Prostate gland (tissue), 2 donors: ENCODE measurements at regions not wholly inside any gene's neighbourhood (a gene's known extent, or its start where the extent isn't known, plus 50 kb on each side); places are given as distances from the start of the nearest gene placed in this dataset.

Source experiments
- DNase-seq: peaks from one replicate; pipeline ENCODE4 v3.0.0-alpha.2; 2019; ENCODE audit warnings: low spot score
- H3K27ac ChIP-seq, 2 donors: fragments of 200-600 bp; sonication (generic); 2 replicates each; pipeline ENCODE4 v1.5.1; 2017 to 2019
- H3K27me3 ChIP-seq: fragments of 200-600 bp; sonication (generic); replicated peaks from 2 replicates; pipeline ENCODE4 v1.5.1; 2019; ENCODE audit not compliant: insufficient read depth
- H3K36me3 ChIP-seq, 2 donors: fragments of 200-600 bp; sonication (generic); 1 replicate in 1 of 2; 2 replicates in 1 of 2; pipeline versions ENCODE4 v1.5.1 to v1.8.1; 2017 to 2019
- H3K4me1 ChIP-seq: fragments of 200-600 bp; sonication (generic); replicated peaks from 2 replicates; pipeline ENCODE4 v1.5.1; 2019
- H3K4me3 ChIP-seq, 2 donors: fragments of 200-600 bp; sonication (generic); 2 replicates each; pipeline ENCODE4 v1.5.1; 2017 to 2019
- H3K9me3 ChIP-seq: fragments of 200-600 bp; sonication (generic); 2 replicates; pipeline ENCODE4 v1.5.1; 2017
- CTCF ChIP-seq, 4 experiments: fragments of 200-600 bp in 2 of 4; fragments of 450-650 bp in 2 of 4; sonication (generic) in 2 of 4; IDR thresholded peaks; 1 replicate in 3 of 4; 2 replicates in 1 of 4; pipeline ENCODE4 v1.5.1; 2016 to 2019; ENCODE audit warnings: antibody characterized with exemption in 4 of 4, mild to moderate bottlenecking in 2 of 4, moderate library complexity in 2 of 4
- POLR2A ChIP-seq: fragments of 450-650 bp; IDR thresholded peaks from one replicate; pipeline ENCODE4 v1.6.1; 2016; ENCODE audit warnings: antibody characterized with exemption, mild to moderate bottlenecking
- POLR2AphosphoS5 ChIP-seq: sonication (generic); formaldehyde crosslinking; IDR thresholded peaks from one replicate; pipeline ENCODE4 v1.6.1; 2017; ENCODE audit warnings: antibody characterized with exemption
- WGBS: methylation state at CpG from one replicate; pipeline ENCODE4 v1.1.5; 2018; 5-methylcytosine and 5-hydroxymethylcytosine counted together
- intact Hi-C: fragments of 100-400 bp; cut with DNase I; formaldehyde crosslinking; loops from one replicate; pipeline ENCODE4 v1.14.2; 2022

GRCh38 chr14:86597279-86597678, 1067.3 kb downstream of the FLRT2 start:
- WGBS = 77% methylated on average over 4 of the region's 4 CpGs
- intact Hi-C loops = no loop called here
- no peaks in the 10 kb centered on the region for H3K9me3 ChIP-seq

GRCh38 chr14:86596024-86596423, 1066.1 kb downstream of the FLRT2 start:
- 98% methylated on average over 5 of the region's 5 CpGs for WGBS
- Histone ChIP-seq H3K27ac (no peak overlapping the region), H3K27me3 (no peaks in the 10 kb centered on the region), H3K36me3 (no peaks in the 10 kb centered on the region), H3K9me3 (no peaks in the 10 kb centered on the region), H3K4me3 (no peak overlapping the region), H3K4me1 (no peaks in the 10 kb centered on the region)
- no peak for DNase-seq
- intact Hi-C loops = no loop called here
- TF ChIP-seq POLR2A (no peak), CTCF (IDR thresholded peaks at IDR 0.05) (no peak), POLR2AphosphoS5 (no peak)

More at GRCh38 chr14:86597279-86597678, 1067.3 kb downstream of the FLRT2 start:
- Histone ChIP-seq H3K27ac (no peak overlapping the region), H3K27me3 (no peaks in the 10 kb centered on the region), H3K4me1 (no peaks in the 10 kb centered on the region), H3K4me3 (no peak overlapping the region), H3K36me3 (no peaks in the 10 kb centered on the region)
- TF ChIP-seq CTCF (IDR thresholded peaks at IDR 0.05) = no peak
- TF ChIP-seq POLR2AphosphoS5 = no peak
- no peak for TF ChIP-seq POLR2A
- DNase-seq = no peak

GRCh38 chr14:86575141-86575540, 1045.2 kb downstream of the FLRT2 start:
- no peak for DNase-seq
- WGBS = 97% methylated on average over 1 of the region's 1 CpG
- H3K36me3 ChIP-seq = no peaks in the 10 kb centered on the region
- no peaks in the 10 kb centered on the region for H3K4me1 ChIP-seq
- no peak overlapping the region for H3K4me3 ChIP-seq
- H3K27ac ChIP-seq = no peak overlapping the region
- H3K27me3 ChIP-seq = no peaks in the 10 kb centered on the region
- no peaks in the 10 kb centered on the region for H3K9me3 ChIP-seq
- intact Hi-C loops = no loop called here
- TF ChIP-seq POLR2A (no peak), POLR2AphosphoS5 (no peak), CTCF (IDR thresholded peaks at IDR 0.05) (no peak)

GRCh38 chr14:86574778-86575129, 1044.8 kb downstream of the FLRT2 start:
- Histone ChIP-seq H3K27ac (no peak overlapping the region), H3K9me3 (no peaks in the 10 kb centered on the region), H3K4me1 (no peaks in the 10 kb centered on the region), H3K27me3 (no peaks in the 10 kb centered on the region), H3K36me3 (no peaks in the 10 kb centered on the region), H3K4me3 (no peak overlapping the region)
- no peak for TF ChIP-seq POLR2A
- TF ChIP-seq CTCF (IDR thresholded peaks at IDR 0.05) = no peak
- TF ChIP-seq POLR2AphosphoS5 = no peak
- DNase-seq = no peak
- WGBS = 79% methylated on average over 1 of the region's 1 CpG
- intact Hi-C loops = no loop called here

GRCh38 chr14:86574051-86574777, 1044.3 kb downstream of the FLRT2 start:
- WGBS = 80% methylated on average over 10 of the region's 10 CpGs
- H3K36me3 ChIP-seq = no peaks in the 10 kb centered on the region
- H3K4me1 ChIP-seq = no peaks in the 10 kb centered on the region
- no peak overlapping the region for H3K27ac ChIP-seq
- intact Hi-C loops = no loop called here
- no peak overlapping the region for H3K4me3 ChIP-seq
- TF ChIP-seq CTCF (IDR thresholded peaks at IDR 0.05) (no peak), POLR2AphosphoS5 (no peak), POLR2A (no peak)
- no peaks in the 10 kb centered on the region for H3K27me3 ChIP-seq
- H3K9me3 ChIP-seq = no peaks in the 10 kb centered on the region
- DNase-seq = no peak
